ENCODE measurements at regions not wholly inside any gene's neighbourhood (a gene's known extent, or its start where the extent isn't known, plus 50 kb on each side); places are given as distances from the start of the nearest gene placed in this dataset.

DNA sequence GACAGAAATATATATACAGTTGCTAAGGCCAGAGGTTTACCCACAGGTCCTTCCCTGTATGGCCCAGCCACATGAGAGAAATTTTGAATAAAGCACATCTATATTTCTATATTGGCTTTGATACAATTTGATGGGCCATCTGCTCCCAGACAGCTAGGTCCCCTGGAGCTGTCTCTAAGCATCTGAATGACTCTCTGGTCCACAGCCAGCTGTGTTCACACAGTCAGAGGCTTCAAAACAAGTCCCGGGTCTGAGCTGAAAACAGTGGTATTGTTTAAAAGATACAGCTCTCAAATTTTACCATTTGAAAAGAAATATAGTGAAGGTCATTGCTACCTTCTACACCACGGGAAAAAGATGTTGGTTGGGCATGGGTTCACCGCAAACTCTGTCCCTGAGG lies 161.1 kb downstream of the SLC35B3 start:
- H3K27me3 ChIP-seq (ENCODE audit: insufficient read depth, low read length), result no peaks in the 10 kb centered on the region
- no peaks in the 10 kb centered on the region for H3K36me3 Mint-ChIP-seq (ENCODE audit: low read depth, unreplicated experiment)
- peaks cover 2% of the 10 kb centered on the region for H3K27me3 Mint-ChIP-seq (ENCODE audit: low read depth, unreplicated experiment)
- FAIRE-seq (no peak), DNase-seq (ENCODE audit: low read depth) (no peak)
- H3K9me3 Mint-ChIP-seq (ENCODE audit: unreplicated experiment), result peaks cover 3% of the 10 kb centered on the region
- TF ChIP-seq, protein P1, sequence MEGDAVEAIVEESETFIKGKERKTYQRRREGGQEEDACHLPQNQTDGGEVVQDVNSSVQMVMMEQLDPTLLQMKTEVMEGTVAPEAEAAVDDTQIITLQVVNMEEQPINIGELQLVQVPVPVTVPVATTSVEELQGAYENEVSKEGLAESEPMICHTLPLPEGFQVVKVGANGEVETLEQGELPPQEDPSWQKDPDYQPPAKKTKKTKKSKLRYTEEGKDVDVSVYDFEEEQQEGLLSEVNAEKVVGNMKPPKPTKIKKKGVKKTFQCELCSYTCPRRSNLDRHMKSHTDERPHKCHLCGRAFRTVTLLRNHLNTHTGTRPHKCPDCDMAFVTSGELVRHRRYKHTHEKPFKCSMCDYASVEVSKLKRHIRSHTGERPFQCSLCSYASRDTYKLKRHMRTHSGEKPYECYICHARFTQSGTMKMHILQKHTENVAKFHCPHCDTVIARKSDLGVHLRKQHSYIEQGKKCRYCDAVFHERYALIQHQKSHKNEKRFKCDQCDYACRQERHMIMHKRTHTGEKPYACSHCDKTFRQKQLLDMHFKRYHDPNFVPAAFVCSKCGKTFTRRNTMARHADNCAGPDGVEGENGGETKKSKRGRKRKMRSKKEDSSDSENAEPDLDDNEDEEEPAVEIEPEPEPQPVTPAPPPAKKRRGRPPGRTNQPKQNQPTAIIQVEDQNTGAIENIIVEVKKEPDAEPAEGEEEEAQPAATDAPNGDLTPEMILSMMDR (IDR thresholded peaks at IDR 0.05; ENCODE audit: insufficient read depth, low read depth, low read length), result no peak
- TF ChIP-seq EZH2 (IDR thresholded peaks at IDR 0.05; ENCODE audit: insufficient read depth, low read length), result no peak
- H4K20me1 ChIP-seq (ENCODE audit: insufficient read depth, low read length), result no peaks in the 10 kb centered on the region
- H3K27ac Mint-ChIP-seq (ENCODE audit: unreplicated experiment), result no peak overlapping the region
- no peaks in the 10 kb centered on the region for H3K79me2 ChIP-seq (ENCODE audit: insufficient read depth, low read length)
- H3K4me1 ChIP-seq (ENCODE audit: insufficient read depth, low read length), result no peaks in the 10 kb centered on the region
- no peaks in the 10 kb centered on the region for H3K36me3 ChIP-seq (ENCODE audit: insufficient read depth, low read length)
- H3K4me1 Mint-ChIP-seq (ENCODE audit: low read depth, unreplicated experiment), result no peaks in the 10 kb centered on the region
- H3K4me2 ChIP-seq (ENCODE audit: low read length), result no peak overlapping the region
- no peak overlapping the region for H3K27ac ChIP-seq (ENCODE audit: low read depth, low read length)
- no peak overlapping the region for H3K4me3 ChIP-seq (ENCODE audit: insufficient read depth, low read depth, low read length)
- H3K9ac ChIP-seq (ENCODE audit: low read length), result no peak overlapping the region
- no peak overlapping the region for H3K4me3 Mint-ChIP-seq (ENCODE audit: unreplicated experiment)
- peaks cover 3% of the 10 kb centered on the region for H3K9me3 ChIP-seq (ENCODE audit: insufficient read depth, low read depth, low read length)
- H2AFZ ChIP-seq (ENCODE audit: low read depth, low read length), result no peak overlapping the region

DNA sequence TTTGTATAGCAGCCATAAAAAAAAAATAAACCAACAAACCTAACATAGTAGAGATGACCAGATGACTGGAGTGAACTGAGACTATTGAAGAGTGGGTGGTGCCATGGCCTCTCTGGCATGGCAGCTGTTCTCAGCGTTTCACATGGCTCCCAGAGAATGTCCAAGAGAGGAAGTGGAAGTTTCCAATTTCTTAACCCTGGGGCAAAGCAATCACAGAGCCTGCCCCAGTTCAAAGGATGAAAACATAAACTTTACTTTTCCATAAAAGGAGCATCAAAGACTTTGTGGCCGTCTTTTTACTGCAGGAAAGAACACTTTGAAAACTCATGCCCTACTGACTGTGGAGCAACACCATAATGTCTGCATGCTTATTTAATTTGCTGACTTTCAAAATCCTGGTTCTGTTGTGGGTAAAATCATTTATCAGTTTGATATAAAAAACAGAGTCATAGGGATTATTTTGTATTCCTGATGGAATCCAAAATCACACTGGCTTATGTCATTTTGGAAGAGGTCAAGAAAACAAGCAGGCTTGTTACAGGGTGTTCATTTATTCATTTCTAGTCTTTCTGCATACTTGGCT lies 165.4 kb downstream of the SLC35B3 start:
- no peak overlapping the region for H3K4me3 Mint-ChIP-seq (ENCODE audit: unreplicated experiment)
- no peak overlapping the region for H3K4me2 ChIP-seq (ENCODE audit: low read length)
- TF ChIP-seq, protein P1 (IDR thresholded peaks at IDR 0.05; ENCODE audit: insufficient read depth, low read depth, low read length), result no peak
- TF ChIP-seq EZH2 (IDR thresholded peaks at IDR 0.05; ENCODE audit: insufficient read depth, low read length), result no peak
- H3K36me3 ChIP-seq (ENCODE audit: insufficient read depth, low read length), result no peaks in the 10 kb centered on the region
- H2AFZ ChIP-seq (ENCODE audit: low read depth, low read length), result no peak overlapping the region
- H4K20me1 ChIP-seq (ENCODE audit: insufficient read depth, low read length), result no peaks in the 10 kb centered on the region
- H3K4me3 ChIP-seq (ENCODE audit: insufficient read depth, low read depth, low read length), result no peak overlapping the region
- peaks cover 2% of the 10 kb centered on the region for H3K27me3 Mint-ChIP-seq (ENCODE audit: low read depth, unreplicated experiment)
- peaks cover 5% of the 10 kb centered on the region for H3K9me3 Mint-ChIP-seq (ENCODE audit: unreplicated experiment)
- DNase-seq (ENCODE audit: low read depth) (no peak), FAIRE-seq (no peak)
- no peaks in the 10 kb centered on the region for H3K4me1 Mint-ChIP-seq (ENCODE audit: low read depth, unreplicated experiment)
- H3K4me1 ChIP-seq (ENCODE audit: insufficient read depth, low read length), result no peaks in the 10 kb centered on the region
- no peaks in the 10 kb centered on the region for H3K79me2 ChIP-seq (ENCODE audit: insufficient read depth, low read length)
- no peaks in the 10 kb centered on the region for H3K36me3 Mint-ChIP-seq (ENCODE audit: low read depth, unreplicated experiment)
- H3K9ac ChIP-seq (ENCODE audit: low read length), result no peak overlapping the region
- H3K27me3 ChIP-seq (ENCODE audit: insufficient read depth, low read length), result no peaks in the 10 kb centered on the region
- H3K27ac Mint-ChIP-seq (ENCODE audit: unreplicated experiment), result no peak overlapping the region
- H3K9me3 ChIP-seq (ENCODE audit: insufficient read depth, low read depth, low read length), result peaks cover 2% of the 10 kb centered on the region
- no peak overlapping the region for H3K27ac ChIP-seq (ENCODE audit: low read depth, low read length)

DNA sequence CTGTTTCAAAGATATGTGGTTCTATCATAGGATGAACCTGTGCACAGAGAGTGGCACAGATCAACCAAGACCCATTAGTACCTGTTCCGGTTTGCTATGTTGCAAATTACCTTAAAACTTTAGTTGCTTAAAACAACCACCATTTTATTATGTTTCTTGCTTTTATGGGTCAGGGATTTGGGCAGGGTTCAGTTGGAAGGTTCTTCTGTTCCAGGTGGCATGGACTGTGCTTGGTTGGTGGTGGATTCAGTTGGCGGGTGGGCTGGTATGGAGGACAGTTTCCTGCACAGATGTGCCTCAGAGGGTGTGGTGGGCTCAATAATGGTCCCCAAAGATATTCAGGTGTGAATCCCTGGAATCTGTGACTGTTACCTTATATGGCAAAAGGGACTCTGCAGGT lies 166.3 kb downstream of the SLC35B3 start:
- Histone ChIP-seq H3K79me2 (ENCODE audit: insufficient read depth, low read length) (no peaks in the 10 kb centered on the region), H3K9me3 (ENCODE audit: insufficient read depth, low read depth, low read length) (peaks cover 2% of the 10 kb centered on the region), H3K27ac (ENCODE audit: low read depth, low read length) (no peak overlapping the region), H4K20me1 (ENCODE audit: insufficient read depth, low read length) (no peaks in the 10 kb centered on the region), H3K4me3 (ENCODE audit: insufficient read depth, low read depth, low read length) (no peak overlapping the region), H3K9ac (ENCODE audit: low read length) (no peak overlapping the region), H3K4me2 (ENCODE audit: low read length) (no peak overlapping the region), H3K36me3 (ENCODE audit: insufficient read depth, low read length) (no peaks in the 10 kb centered on the region), H3K4me1 (ENCODE audit: insufficient read depth, low read length) (no peaks in the 10 kb centered on the region), H2AFZ (ENCODE audit: low read depth, low read length) (no peak overlapping the region), H3K27me3 (ENCODE audit: insufficient read depth, low read length) (no peaks in the 10 kb centered on the region)
- Mint-ChIP-seq H3K27me3 (ENCODE audit: low read depth, unreplicated experiment) (peaks cover 2% of the 10 kb centered on the region), H3K27ac (ENCODE audit: unreplicated experiment) (no peak overlapping the region), H3K4me1 (ENCODE audit: low read depth, unreplicated experiment) (no peaks in the 10 kb centered on the region), H3K9me3 (ENCODE audit: unreplicated experiment) (peaks cover 5% of the 10 kb centered on the region), H3K4me3 (ENCODE audit: unreplicated experiment) (no peak overlapping the region), H3K36me3 (ENCODE audit: low read depth, unreplicated experiment) (no peaks in the 10 kb centered on the region)
- TF ChIP-seq, protein P1 (IDR thresholded peaks at IDR 0.05; ENCODE audit: insufficient read depth, low read depth, low read length), result no peak
- no peak for TF ChIP-seq EZH2 (IDR thresholded peaks at IDR 0.05; ENCODE audit: insufficient read depth, low read length)
- no peak for DNase-seq (ENCODE audit: low read depth)
- no peak for FAIRE-seq

Measured in astrocyte (in vitro differentiated cells and primary cell).